OCI-LY7 (cell line): ENCODE measurements at regions not wholly inside any gene's neighbourhood (a gene's known extent, or its start where the extent isn't known, plus 50 kb on each side); places are given as distances from the start of the nearest gene placed in this dataset.

Source experiments
- BruUV-seq: library from RNA; stranded (reverse); fragments of 400-500 nt; replicated peaks from 2 replicates; lab custom pipeline; 2021; lab: Mats Ljungman, UMichigan
- CTCF ChIA-PET: fragments of 300-600 bp; sonication (Branson Sonifier 250); formaldehyde crosslinking; loops from one replicate; lab custom pipeline; 2022; ENCODE audit warnings: antibody characterized with exemption; ENCODE audit not compliant: unreplicated experiment; lab: Charles Lee
- POLR2A ChIA-PET: fragments of 300-600 bp; sonication (Branson Sonifier 250); formaldehyde crosslinking; loops from one replicate; lab custom pipeline; 2022; ENCODE audit warnings: antibody characterized with exemption; lab: Charles Lee
- DNase-seq: peaks from one replicate; pipeline ENCODE4 v3.0.0-alpha.2; 2015; ENCODE audit warnings: low spot score
- H2AFZ ChIP-seq: fragments of 200-600 bp; sonication (generic), shearing (Covaris generic); 2 replicates; pipeline ENCODE4 v1.6.1; 2014; ENCODE audit warnings: mild to moderate bottlenecking, antibody characterized with exemption, low read length, moderate library complexity
- H3K27ac ChIP-seq: fragments of 200-600 bp; sonication (generic); 2 replicates; pipeline ENCODE4 v1.5.1; 2014; ENCODE audit warnings: mixed run types, low read depth, mild to moderate bottlenecking, moderate library complexity, low read length, inconsistent platforms; ENCODE audit not compliant: poor library complexity, severe bottlenecking
- H3K36me3 ChIP-seq: fragments of 200-600 bp; sonication (generic); 2 replicates; pipeline ENCODE4 v1.6.1; 2014; ENCODE audit warnings: mild to moderate bottlenecking, antibody characterized with exemption, low read length, moderate library complexity, mixed read lengths; ENCODE audit not compliant: insufficient read depth
- H3K4me1 ChIP-seq: fragments of 200-600 bp; sonication (generic); 2 replicates; pipeline ENCODE4 v1.5.1; 2014; ENCODE audit warnings: mild to moderate bottlenecking, low read length; ENCODE audit not compliant: insufficient read depth, poor library complexity, severe bottlenecking
- H3K4me2 ChIP-seq: fragments of 200-600 bp; sonication (generic); 2 replicates; pipeline ENCODE4 v1.6.1; 2014; ENCODE audit warnings: mild to moderate bottlenecking, low read length
- H3K4me3 ChIP-seq: fragments of 200-600 bp; sonication (generic); 2 replicates; pipeline ENCODE4 v1.5.1; 2014; ENCODE audit warnings: mild to moderate bottlenecking, low read depth, low read length; ENCODE audit not compliant: poor library complexity, severe bottlenecking
- H3K79me2 ChIP-seq: fragments of 200-600 bp; sonication (generic); 2 replicates; pipeline ENCODE4 v1.6.1; 2016; ENCODE audit warnings: low read depth, mild to moderate bottlenecking, low read length, moderate library complexity, mixed read lengths; ENCODE audit not compliant: insufficient read depth
- H3K9me2 ChIP-seq: fragments of 200-600 bp; sonication (generic); 2 replicates; pipeline ENCODE4 v1.6.1; 2016; ENCODE audit warnings: mild to moderate bottlenecking, low read length, mixed read lengths; ENCODE audit not compliant: insufficient read depth
- H3K9me3 ChIP-seq: fragments of 200-600 bp; sonication (generic); 2 replicates; pipeline ENCODE4 v1.6.1; 2014; ENCODE audit warnings: mild to moderate bottlenecking, mixed run types, low read length, mixed read lengths
- H4K20me1 ChIP-seq: fragments of 200-600 bp; sonication (generic); 2 replicates; pipeline ENCODE4 v1.6.1; 2014; ENCODE audit warnings: mild to moderate bottlenecking, antibody characterized with exemption, low read length, moderate library complexity, mixed read lengths; ENCODE audit not compliant: insufficient read depth
- EZH2phosphoT487 ChIP-seq: fragments of 200-600 bp; sonication (generic); IDR thresholded peaks from 2 replicates; pipeline ENCODE4 v1.6.1; 2018; ENCODE audit warnings: low read depth, borderline replicate concordance, mild to moderate bottlenecking, mixed run types, antibody characterized with exemption, low read length, moderate library complexity, mixed read lengths
- intact Hi-C: fragments of 100-400 bp; cut with micrococcal nuclease; formaldehyde crosslinking; loops from one replicate; pipeline ENCODE4 v1.10.0; 2022; ENCODE audit not compliant: unreplicated experiment
- TF ChIP-seq, protein P1 (sequence below): fragments of 200-600 bp; sonication (generic); conservative IDR thresholded peaks from 2 replicates; pipeline ENCODE4 v1.5.1; 2014; ENCODE audit warnings: mild to moderate bottlenecking, antibody characterized with exemption, low read length, moderate library complexity, mixed read lengths

DNA sequence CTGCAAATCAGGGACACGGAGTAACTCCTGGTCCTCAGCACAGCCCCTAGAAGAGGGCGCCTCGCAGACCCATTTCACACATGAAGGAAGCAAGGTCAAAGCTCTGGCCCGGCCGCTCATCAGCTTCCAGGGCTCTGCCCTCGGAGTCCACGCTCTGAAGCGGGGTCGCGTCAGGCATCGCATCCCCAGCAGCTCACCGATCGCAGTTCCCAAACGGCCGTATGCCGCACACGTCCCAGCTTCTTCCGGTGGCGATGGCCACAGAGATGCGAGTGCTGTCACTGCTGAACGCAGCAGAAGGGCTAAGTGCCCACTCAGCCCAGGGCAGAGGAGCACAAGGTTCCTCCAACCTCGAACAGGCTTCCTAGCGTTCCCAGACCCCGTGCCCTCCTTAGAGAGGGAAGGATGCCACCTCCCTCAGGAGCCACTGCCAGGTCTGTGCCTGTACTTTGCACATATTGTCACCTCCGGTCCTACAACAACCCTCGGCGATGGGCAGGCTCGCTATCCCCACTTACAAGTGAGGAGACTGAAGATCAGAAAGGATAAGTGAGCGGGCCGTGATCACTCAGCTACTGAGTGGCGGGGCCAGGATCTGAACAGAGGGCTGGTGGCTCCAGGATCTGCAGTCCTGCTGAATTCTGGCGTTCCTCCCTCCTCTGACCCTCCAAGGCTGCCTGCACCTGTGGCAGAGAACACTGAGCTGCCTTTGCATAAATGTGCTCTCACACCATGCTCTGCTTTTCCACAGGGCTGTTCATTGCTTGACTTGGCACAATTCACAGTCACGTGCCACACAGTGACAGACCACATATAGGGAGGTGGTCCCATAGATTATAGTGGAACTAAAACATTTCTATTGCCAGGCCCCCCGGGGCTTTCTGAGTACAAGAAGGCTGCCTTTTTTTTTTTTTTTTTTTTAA is 71.4 kb downstream of the COPS8 start:
- H2AFZ ChIP-seq: no peak overlapping the region
- no peak overlapping the region for H3K4me2 ChIP-seq
- peaks cover 66% of the 10 kb centered on the region for H3K4me1 ChIP-seq
- BruUV-seq: no TSS peak
- no peak for DNase-seq
- no peaks in the 10 kb centered on the region for H4K20me1 ChIP-seq
- no peaks in the 10 kb centered on the region for H3K79me2 ChIP-seq
- ChIA-PET POLR2A (no interaction called here), CTCF (interaction anchor here (1.2 kb wide), 1 partner anchor 8 kb away, joined by 3 read pairs; no protein-coding TSS in a partner anchor)
- H3K4me3 ChIP-seq: no peak overlapping the region
- no peaks in the 10 kb centered on the region for H3K9me2 ChIP-seq
- H3K27ac ChIP-seq: no peak overlapping the region
- no peak for TF ChIP-seq EZH2phosphoT487
- TF ChIP-seq, protein P1, sequence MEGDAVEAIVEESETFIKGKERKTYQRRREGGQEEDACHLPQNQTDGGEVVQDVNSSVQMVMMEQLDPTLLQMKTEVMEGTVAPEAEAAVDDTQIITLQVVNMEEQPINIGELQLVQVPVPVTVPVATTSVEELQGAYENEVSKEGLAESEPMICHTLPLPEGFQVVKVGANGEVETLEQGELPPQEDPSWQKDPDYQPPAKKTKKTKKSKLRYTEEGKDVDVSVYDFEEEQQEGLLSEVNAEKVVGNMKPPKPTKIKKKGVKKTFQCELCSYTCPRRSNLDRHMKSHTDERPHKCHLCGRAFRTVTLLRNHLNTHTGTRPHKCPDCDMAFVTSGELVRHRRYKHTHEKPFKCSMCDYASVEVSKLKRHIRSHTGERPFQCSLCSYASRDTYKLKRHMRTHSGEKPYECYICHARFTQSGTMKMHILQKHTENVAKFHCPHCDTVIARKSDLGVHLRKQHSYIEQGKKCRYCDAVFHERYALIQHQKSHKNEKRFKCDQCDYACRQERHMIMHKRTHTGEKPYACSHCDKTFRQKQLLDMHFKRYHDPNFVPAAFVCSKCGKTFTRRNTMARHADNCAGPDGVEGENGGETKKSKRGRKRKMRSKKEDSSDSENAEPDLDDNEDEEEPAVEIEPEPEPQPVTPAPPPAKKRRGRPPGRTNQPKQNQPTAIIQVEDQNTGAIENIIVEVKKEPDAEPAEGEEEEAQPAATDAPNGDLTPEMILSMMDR: no peak
- intact Hi-C loops: loop anchor here (5.0 to 10.0 kb wide), 3 partner anchors 508 to 610 kb away; no protein-coding TSS in a partner anchor
- no peaks in the 10 kb centered on the region for H3K9me3 ChIP-seq
- no peaks in the 10 kb centered on the region for H3K36me3 ChIP-seq

GRCh38 chr2:237157780-237158102 is 72.1 kb downstream of the COPS8 start:
- H3K27ac ChIP-seq: no peak overlapping the region
- H3K36me3 ChIP-seq: no peaks in the 10 kb centered on the region
- H3K4me3 ChIP-seq: no peak overlapping the region
- H3K4me1 ChIP-seq: peaks cover 69% of the 10 kb centered on the region
- DNase-seq: no peak
- no peak for TF ChIP-seq EZH2phosphoT487
- TF ChIP-seq, protein P1: no peak
- H2AFZ ChIP-seq: no peak overlapping the region
- ChIA-PET POLR2A (interaction anchor here (1.5 kb wide), 1 partner anchor 39 kb away, joined by 5 read pairs; no protein-coding TSS in a partner anchor), CTCF (no interaction called here)
- no peaks in the 10 kb centered on the region for H3K79me2 ChIP-seq
- no peak overlapping the region for H3K4me2 ChIP-seq
- no peaks in the 10 kb centered on the region for H4K20me1 ChIP-seq
- H3K9me2 ChIP-seq: no peaks in the 10 kb centered on the region
- no TSS peak for BruUV-seq
- intact Hi-C loops: loop anchor here (2.0 to 10.0 kb wide), 4 partner anchors 41 to 610 kb away; no protein-coding TSS in a partner anchor
- no peaks in the 10 kb centered on the region for H3K9me3 ChIP-seq

DNA sequence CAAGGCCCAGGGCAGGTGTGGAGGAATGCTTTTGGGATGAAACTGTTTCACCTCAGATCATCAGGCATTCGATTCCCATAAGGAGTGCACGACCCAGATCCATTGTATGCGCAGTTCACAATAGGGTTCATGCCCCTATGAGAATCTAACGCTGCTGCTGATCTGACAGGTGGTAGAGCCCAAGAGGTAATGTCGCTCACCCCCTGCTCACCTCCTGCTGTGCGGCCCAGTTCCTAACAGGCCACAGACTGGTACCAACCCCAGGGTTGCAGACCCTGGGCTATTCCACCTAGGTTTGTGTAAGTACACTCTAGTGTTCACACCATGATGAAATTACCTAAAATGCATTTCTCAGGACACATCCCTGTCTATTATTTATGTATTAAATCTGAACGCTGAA is 72.5 kb downstream of the COPS8 start:
- H3K4me1 ChIP-seq: peaks cover 74% of the 10 kb centered on the region
- intact Hi-C loops: loop anchor here (2.0 to 10.0 kb wide), 4 partner anchors 41 to 611 kb away; no protein-coding TSS in a partner anchor
- no TSS peak for BruUV-seq
- no peaks in the 10 kb centered on the region for H4K20me1 ChIP-seq
- H3K79me2 ChIP-seq: no peaks in the 10 kb centered on the region
- ChIA-PET CTCF (no interaction called here), POLR2A (interaction anchor here (1.5 kb wide), 1 partner anchor 38 kb away, joined by 5 read pairs; no protein-coding TSS in a partner anchor)
- no peak overlapping the region for H3K27ac ChIP-seq
- no peaks in the 10 kb centered on the region for H3K36me3 ChIP-seq
- DNase-seq: no peak
- TF ChIP-seq EZH2phosphoT487: no peak
- TF ChIP-seq, protein P1: no peak
- H3K4me2 ChIP-seq: no peak overlapping the region
- no peaks in the 10 kb centered on the region for H3K9me3 ChIP-seq
- H3K9me2 ChIP-seq: no peaks in the 10 kb centered on the region
- no peak overlapping the region for H3K4me3 ChIP-seq
- H2AFZ ChIP-seq: no peak overlapping the region
